ENCODE measurements at regions not wholly inside any gene's neighbourhood (a gene's known extent, or its start where the extent isn't known, plus 50 kb on each side); places are given as distances from the start of the nearest gene placed in this dataset.
A peak's percentile ranks its signal among the peaks of the same experiment; 100 is the strongest.

GRCh38 chr18:76633588-76634269, 138.7 kb upstream of the ZNF516 start:
- no peak overlapping the region for H3K4me2 ChIP-seq (ENCODE audit: insufficient read depth in 1 of 2, low read depth in 2 of 2, low read length in 2 of 2)
- H2BK120ac ChIP-seq (replicated peaks; ENCODE audit: low read depth, low read length): no peak overlapping the region
- FAIRE-seq (no peak), DNase-seq (ENCODE audit: low read depth in 1 of 2, low spot score in 2 of 2) (no peak)
- no peak overlapping the region for H3K14ac ChIP-seq (ENCODE audit: insufficient read length)
- H3K9me3 ChIP-seq (ENCODE audit: insufficient read depth in 2 of 2, low read depth in 1 of 2, low read length in 1 of 2): no peaks in the 10 kb centered on the region
- H3K56ac ChIP-seq (replicated peaks; ENCODE audit: insufficient read length, low read depth, low read length): no peak overlapping the region
- H4K8ac ChIP-seq (ENCODE audit: extremely low read depth, insufficient read depth, low read length): no peak overlapping the region
- no peak overlapping the region for H3K23ac ChIP-seq (ENCODE audit: insufficient read length)
- no peak overlapping the region for H2BK15ac ChIP-seq (ENCODE audit: low read length)
- H4K91ac ChIP-seq (replicated peaks; ENCODE audit: insufficient read length, low read length): no peak overlapping the region
- H3K23me2 ChIP-seq (ENCODE audit: low read depth, low read length): 0 out of 2 replicates have a peak, but pooled peaks cover 1% of the 10 kb centered on the region
- no peak overlapping the region for H4K5ac ChIP-seq (ENCODE audit: insufficient read length, low read depth, low read length)
- no peak overlapping the region for H2BK20ac ChIP-seq (ENCODE audit: low read length)
- no peak overlapping the region for H3K9ac ChIP-seq (replicated peaks in 1 of 4; ENCODE audit: extremely low read depth in 1 of 4, low read depth in 3 of 4, low read length in 3 of 4)
- no peaks in the 10 kb centered on the region for H3K4me1 ChIP-seq (replicated peaks in 1 of 4; ENCODE audit: control insufficient read depth in 3 of 4, insufficient read depth in 4 of 4, low read length in 3 of 4)
- H4K20me1 ChIP-seq (replicated peaks in 1 of 2; ENCODE audit: control insufficient read depth in 1 of 2, insufficient read depth in 2 of 2, low read length in 2 of 2): no peaks in the 10 kb centered on the region
- ChIA-PET POLR2A (ENCODE audit: partially characterized antibody) (no interaction called here), CTCF (ENCODE audit: partially characterized antibody) (interaction anchor here (0.7 to 1.6 kb wide), 2 partner anchors 14 to 123 kb away, joined by 3 read pairs; no protein-coding TSS in a partner anchor)
- H3K79me1 ChIP-seq (ENCODE audit: low read depth, low read length): no peaks in the 10 kb centered on the region
- H3K79me2 ChIP-seq (ENCODE audit: control insufficient read depth in 1 of 2, insufficient read depth in 2 of 2, low read length in 2 of 2): no peaks in the 10 kb centered on the region
- H3K4me3 ChIP-seq (ENCODE audit: extremely low read depth in 1 of 4, insufficient read depth in 2 of 4, low read depth in 3 of 4, low read length in 4 of 4): no peak overlapping the region
- no peak overlapping the region for H2BK12ac ChIP-seq (ENCODE audit: low read depth, low read length)
- H2AFZ ChIP-seq (ENCODE audit: low read length): no peak overlapping the region
- no peak overlapping the region for H3K4ac ChIP-seq (replicated peaks; ENCODE audit: insufficient read length, low read depth, low read length)
- H2AK5ac ChIP-seq (ENCODE audit: low read depth, low read length): no peak overlapping the region
- no peak overlapping the region for H3K18ac ChIP-seq (ENCODE audit: extremely low read depth, low read length)
- WGBS, 2 experiments (ENCODE audit: extremely low coverage in 1 of 2, insufficient coverage in 1 of 2, insufficient read length in 1 of 2, insufficient replicate concordance in 2 of 2, low coverage in 1 of 2, low lambda C conversion rate in 2 of 2, missing lambda C conversion rate in 1 of 2): 92% methylated on average over 2 of the region's 2 CpGs; no CpG with 5 or more reads in 1 of the 2 experiments
- H3K27me3 ChIP-seq (replicated peaks in 1 of 4; ENCODE audit: control insufficient read depth in 3 of 4, extremely low read depth in 1 of 4, insufficient read depth in 3 of 4, low read length in 3 of 4): no peaks in the 10 kb centered on the region; a peak in 1 of 7 replicates
- no peak overlapping the region for H3K27ac ChIP-seq (ENCODE audit: low read depth, low read length)
- H3K36me3 ChIP-seq (ENCODE audit: control insufficient read depth in 2 of 4, insufficient read depth in 4 of 4, low read length in 3 of 4): no peaks in the 10 kb centered on the region
- H2BK5ac ChIP-seq (ENCODE audit: low read depth, low read length): no peak overlapping the region
- TF ChIP-seq RAD21 (IDR thresholded peaks at IDR 0.05 in 1 of 2, conservative IDR thresholded peaks at IDR 0.05 in 1 of 2; ENCODE audit: low read depth in 2 of 2, low read length in 2 of 2): peak in 1 of 2 experiments; percentile 24; a peak in 1 of 4 replicates
- no peak for TF ChIP-seq ATF2 (IDR thresholded peaks at IDR 0.05; ENCODE audit: low read length)
- peak; percentile 55; the same call in 1 of the 2 replicates for TF ChIP-seq KDM1A (IDR thresholded peaks at IDR 0.05; ENCODE audit: borderline replicate concordance, low read length)

Measured in H1 (cell line).